H9 (cell line): ENCODE measurements at regions not wholly inside any gene's neighbourhood (a gene's known extent, or its start where the extent isn't known, plus 50 kb on each side); places are given as distances from the start of the nearest gene placed in this dataset.

ENCODE experiments used
- DNase-seq: peaks from one replicate; pipeline ENCODE4 v3.0.0-alpha.2; 2017
- H2AFZ ChIP-seq: one replicate; pipeline ENCODE4 v1.6.1; 2013; ENCODE audit warnings: mild to moderate bottlenecking, low read length, control low read depth, moderate library complexity
- H2AK5ac ChIP-seq: 2 replicates; pipeline ENCODE4 v1.6.1; 2013; ENCODE audit warnings: low read length, control low read depth, mixed read lengths; ENCODE audit not compliant: insufficient read length
- H2BK120ac ChIP-seq: one replicate; pipeline ENCODE4 v1.6.1; 2013; ENCODE audit warnings: low read depth, mild to moderate bottlenecking, low read length, control low read depth, inconsistent platforms; ENCODE audit not compliant: poor library complexity, severe bottlenecking
- H2BK12ac ChIP-seq: 2 replicates; pipeline ENCODE4 v1.6.1; 2013; ENCODE audit warnings: low read length, control low read depth, mixed read lengths, low read depth; ENCODE audit not compliant: insufficient read length
- H2BK15ac ChIP-seq: 2 replicates; pipeline ENCODE4 v1.6.1; 2013; ENCODE audit warnings: low read depth, low read length, control low read depth
- H2BK20ac ChIP-seq: one replicate; pipeline ENCODE4 v1.6.1; 2013; ENCODE audit warnings: low read depth, mild to moderate bottlenecking, low read length, control low read depth, inconsistent platforms; ENCODE audit not compliant: poor library complexity, severe bottlenecking
- H2BK5ac ChIP-seq: 2 replicates; pipeline ENCODE4 v1.6.1; 2013; ENCODE audit warnings: low read length, control low read depth, mixed read lengths; ENCODE audit not compliant: insufficient read length
- H3K14ac ChIP-seq: 2 replicates; pipeline ENCODE4 v1.6.1; 2013; ENCODE audit warnings: low read length, control low read depth; ENCODE audit not compliant: insufficient read depth
- H3K18ac ChIP-seq: 2 replicates; pipeline ENCODE4 v1.6.1; 2013; ENCODE audit warnings: low read depth, mild to moderate bottlenecking, mixed read lengths, low read length, control low read depth; ENCODE audit not compliant: insufficient read length
- H3K23ac ChIP-seq: 2 replicates; pipeline ENCODE4 v1.6.1; 2013; ENCODE audit warnings: low read length, control low read depth, mixed read lengths, low read depth; ENCODE audit not compliant: insufficient read length
- H3K23me2 ChIP-seq: 2 replicates; pipeline ENCODE4 v1.6.1; 2013; ENCODE audit warnings: low read depth, mild to moderate bottlenecking, mixed read lengths, low read length, control low read depth; ENCODE audit not compliant: insufficient read length, poor library complexity, severe bottlenecking
- H3K27ac ChIP-seq: 2 replicates; pipeline ENCODE4 v1.5.1; 2013; ENCODE audit warnings: low read length, control low read depth, mixed read lengths, low read depth; ENCODE audit not compliant: insufficient read length
- H3K27me3 ChIP-seq: 2 replicates; pipeline ENCODE4 v1.6.1; 2013; ENCODE audit warnings: low read length, control low read depth, inconsistent platforms; ENCODE audit not compliant: insufficient read depth
- H3K4ac ChIP-seq: 2 replicates; pipeline ENCODE4 v1.6.1; 2013; ENCODE audit warnings: low read depth, mild to moderate bottlenecking, control low read depth, inconsistent platforms, low read length, moderate library complexity
- H3K4me1 ChIP-seq: 2 replicates; pipeline ENCODE4 v1.6.1; 2013; ENCODE audit warnings: low read length, control low read depth, inconsistent platforms; ENCODE audit not compliant: insufficient read depth
- H3K4me2 ChIP-seq: 2 replicates; pipeline ENCODE4 v1.6.1; 2013; ENCODE audit warnings: low read length, control low read depth, mixed read lengths; ENCODE audit not compliant: insufficient read length, insufficient read depth
- H3K56ac ChIP-seq: 2 replicates; pipeline ENCODE4 v1.6.1; 2013; ENCODE audit warnings: low read depth, mild to moderate bottlenecking, mixed read lengths, low read length, control low read depth; ENCODE audit not compliant: insufficient read length
- H3K79me1 ChIP-seq: 2 replicates; pipeline ENCODE4 v1.6.1; 2013; ENCODE audit warnings: low read depth, mild to moderate bottlenecking, moderate library complexity, low read length, control low read depth, inconsistent platforms; ENCODE audit not compliant: insufficient read depth, poor library complexity, severe bottlenecking
- H3K79me2 ChIP-seq: 2 replicates; pipeline ENCODE4 v1.6.1; 2013; ENCODE audit warnings: low read length, control low read depth, inconsistent platforms; ENCODE audit not compliant: insufficient read depth
- H3K9ac ChIP-seq: 2 replicates; pipeline ENCODE4 v1.6.1; 2013; ENCODE audit warnings: low read length, control low read depth, mixed read lengths; ENCODE audit not compliant: insufficient read length; ENCODE audit errors: extremely low read depth
- H3K9me3 ChIP-seq: one replicate; pipeline ENCODE4 v1.6.1; 2013; ENCODE audit warnings: low read depth, low read length, inconsistent platforms; ENCODE audit not compliant: control insufficient read depth
- H3T11ph ChIP-seq: one replicate; pipeline ENCODE4 v1.6.1; 2013; ENCODE audit warnings: mild to moderate bottlenecking, low read length, control low read depth, inconsistent platforms
- H4K20me1 ChIP-seq: one replicate; pipeline ENCODE4 v1.6.1; 2013; ENCODE audit not compliant: control insufficient read depth, insufficient read length, insufficient read depth
- H4K5ac ChIP-seq: 2 replicates; pipeline ENCODE4 v1.6.1; 2013; ENCODE audit warnings: low read depth, mild to moderate bottlenecking, mixed read lengths, low read length, control low read depth; ENCODE audit not compliant: insufficient read length
- H4K8ac ChIP-seq: replicated peaks from 2 replicates; pipeline ENCODE4 v1.6.1; 2013; ENCODE audit warnings: low read length, control low read depth, mixed read lengths, low read depth; ENCODE audit not compliant: insufficient read length
- H4K91ac ChIP-seq: 2 replicates; pipeline ENCODE4 v1.6.1; 2013; ENCODE audit warnings: low read depth, mild to moderate bottlenecking, moderate library complexity, mixed read lengths, low read length, control low read depth; ENCODE audit not compliant: insufficient read length
- H3K27ac Mint-ChIP-seq, 3 experiments: 2 replicates in 2 of 3; 3 replicates in 1 of 3; pipeline ENCODE4 v1.8.0; 2020 to 2021; ENCODE audit warnings: mixed read lengths in 3 of 3, mild to moderate bottlenecking in 1 of 3, moderate library complexity in 1 of 3
- H3K27me3 Mint-ChIP-seq: 2 replicates; pipeline ENCODE4 v1.8.0; 2021; ENCODE audit warnings: low read depth, mild to moderate bottlenecking, moderate library complexity, mixed read lengths
- H3K36me3 Mint-ChIP-seq, 3 experiments: 2 replicates in 2 of 3; 3 replicates in 1 of 3; pipeline ENCODE4 v1.8.0; 2020 to 2021; ENCODE audit warnings: low read depth in 3 of 3, mixed read lengths in 3 of 3; ENCODE audit not compliant: insufficient read depth in 1 of 3
- H3K4me1 Mint-ChIP-seq, 2 experiments: 2 replicates each; pipeline ENCODE4 v1.8.0; 2020; ENCODE audit warnings: mixed read lengths in 2 of 2
- H3K4me3 Mint-ChIP-seq, 2 experiments: 2 replicates in 1 of 2; 3 replicates in 1 of 2; pipeline ENCODE4 v1.8.0; 2020 to 2021; ENCODE audit warnings: mild to moderate bottlenecking in 2 of 2, mixed read lengths in 2 of 2, moderate library complexity in 1 of 2
- H3K9me3 Mint-ChIP-seq, 2 experiments: 2 replicates in 1 of 2; 3 replicates in 1 of 2; pipeline ENCODE4 v1.8.0; 2020; ENCODE audit warnings: mild to moderate bottlenecking in 2 of 2, mixed read lengths in 2 of 2, moderate library complexity in 1 of 2
- CTCF ChIP-seq: fragments of 200-600 bp; sonication (generic); conservative IDR thresholded peaks from 3 replicates; pipeline ENCODE4 v1.8.0; 2021; ENCODE audit warnings: antibody characterized with exemption, mild to moderate bottlenecking
- WGBS: extraction: QIAGEN DNeasy Blood & Tissue Kit; methylation state at CpG from one replicate; pipeline ENCODE4 v1.1.7; 2013; ENCODE audit warnings: missing lambda C conversion rate, low lambda C conversion rate, mixed read lengths; ENCODE audit not compliant: insufficient read length; ENCODE audit errors: extremely low coverage; 5-methylcytosine and 5-hydroxymethylcytosine counted together

DNA sequence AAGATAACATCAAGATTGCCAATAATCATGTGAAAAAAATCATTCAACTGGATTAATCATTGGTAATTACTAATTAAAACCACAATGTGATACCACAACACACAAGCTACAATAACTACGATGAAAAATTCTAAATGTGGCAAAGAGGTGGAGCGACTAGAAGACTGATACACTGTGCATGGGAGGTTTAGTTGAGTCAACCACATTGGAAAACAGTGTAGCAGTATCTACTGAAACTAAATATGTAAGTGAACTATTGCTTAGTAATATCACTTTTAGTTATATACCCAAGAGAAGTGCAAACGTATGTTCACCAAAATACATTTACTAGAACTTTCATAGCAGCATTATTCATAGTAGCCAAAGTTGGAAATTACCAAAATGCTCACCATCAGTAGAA lies 359.9 kb downstream of the ETS1 start:
- H2AFZ ChIP-seq: no peak overlapping the region
- H4K8ac ChIP-seq: no peak overlapping the region

More for the DNA sequence above, 359.9 kb downstream of the ETS1 start:
- H4K20me1 ChIP-seq: no peaks in the 10 kb centered on the region
- no peak for TF ChIP-seq CTCF
- H3K18ac ChIP-seq: no peak overlapping the region
- no peak overlapping the region for H3K9ac ChIP-seq
- H3K9me3 ChIP-seq: no peaks in the 10 kb centered on the region
- H2BK20ac ChIP-seq: no peak overlapping the region
- Mint-ChIP-seq H3K4me3 (no peak overlapping the region), H3K27ac (no peak overlapping the region), H3K36me3 (no peaks in the 10 kb centered on the region), H3K27me3 (no peaks in the 10 kb centered on the region), H3K4me1 (no peaks in the 10 kb centered on the region), H3K9me3 (no peaks in the 10 kb centered on the region)
- H3K27ac ChIP-seq: no peak overlapping the region
- no peaks in the 10 kb centered on the region for H3K23me2 ChIP-seq
- no peak overlapping the region for H4K91ac ChIP-seq
- no peak overlapping the region for H2BK120ac ChIP-seq
- no peaks in the 10 kb centered on the region for H3K4me1 ChIP-seq
- no peak overlapping the region for H2BK5ac ChIP-seq
- DNase-seq: no peak
- H3K79me1 ChIP-seq: no peaks in the 10 kb centered on the region
- no peaks in the 10 kb centered on the region for H3K79me2 ChIP-seq
- no peak overlapping the region for H3K23ac ChIP-seq
- no peak overlapping the region for H2BK15ac ChIP-seq
- H3K27me3 ChIP-seq: no peaks in the 10 kb centered on the region
- H3K14ac ChIP-seq: no peak overlapping the region
- H2AK5ac ChIP-seq: no peak overlapping the region
- H3K56ac ChIP-seq: no peak overlapping the region
- H3K4ac ChIP-seq: no peak overlapping the region
- no peak overlapping the region for H3T11ph ChIP-seq
- no peak overlapping the region for H4K5ac ChIP-seq
- H2BK12ac ChIP-seq: no peak overlapping the region
- WGBS: no CpG with 5 or more reads among the region's 3 CpGs
- H3K4me2 ChIP-seq: no peak overlapping the region
